ENCODE measurements at regions not wholly inside any gene's neighbourhood (a gene's known extent, or its start where the extent isn't known, plus 50 kb on each side); places are given as distances from the start of the nearest gene placed in this dataset.

- DNase-seq, result no peak
These were observed 55.5 kb downstream of the INHBB start for GRCh38 chr2:120401275-120402066.

GRCh38 chr2:120402067-120402433, 56.1 kb downstream of the INHBB start:
- no peak for DNase-seq

GRCh38 chr2:120402508-120402907, 56.6 kb downstream of the INHBB start:
- no peak for DNase-seq

- no peak for DNase-seq
These were observed 57.3 kb downstream of the INHBB start for GRCh38 chr2:120403261-120403660.

GRCh38 chr2:120403676-120404075, 57.7 kb downstream of the INHBB start:
- no peak for DNase-seq

GRCh38 chr2:120404274-120404673, 58.3 kb downstream of the INHBB start:
- no peak for DNase-seq

GRCh38 chr2:120404941-120405758, 59.2 kb downstream of the INHBB start:
- no peak for DNase-seq

- no peak for DNase-seq
These were observed 59.8 kb downstream of the INHBB start for GRCh38 chr2:120405759-120406099.

- no peak for DNase-seq
These were observed 60.6 kb downstream of the INHBB start for GRCh38 chr2:120406566-120406965.

GRCh38 chr2:120410487-120410886, 64.6 kb downstream of the INHBB start:
- DNase-seq, result no peak

GRCh38 chr2:120415060-120415459, 69.1 kb downstream of the INHBB start:
- no peak for DNase-seq

- DNase-seq, result no peak
These were observed 70.0 kb downstream of the INHBB start for GRCh38 chr2:120415728-120416509.

- DNase-seq, result no peak
These were observed 72.3 kb downstream of the INHBB start for GRCh38 chr2:120418174-120418787.

GRCh38 chr2:120419073-120419472, 73.1 kb downstream of the INHBB start:
- peak; percentile 46 for DNase-seq

GRCh38 chr2:120419955-120420354, 74.0 kb downstream of the INHBB start:
- no peak for DNase-seq

GRCh38 chr2:120421126-120421829, 75.3 kb downstream of the INHBB start:
- DNase-seq, result no peak

GRCh38 chr2:120421830-120422175, 75.9 kb downstream of the INHBB start:
- DNase-seq, result no peak

GRCh38 chr2:120422465-120423160, 76.7 kb downstream of the INHBB start:
- no peak for DNase-seq

GRCh38 chr2:120423167-120423943, 77.4 kb downstream of the INHBB start:
- DNase-seq, result no peak

- DNase-seq, result no peak
These were observed 78.4 kb downstream of the INHBB start for GRCh38 chr2:120424274-120424796.

GRCh38 chr2:120425014-120425413, 79.1 kb downstream of the INHBB start:
- no peak for DNase-seq
